GM12873 (cell line): ENCODE measurements at regions not wholly inside any gene's neighbourhood (a gene's known extent, or its start where the extent isn't known, plus 50 kb on each side); places are given as distances from the start of the nearest gene placed in this dataset.

ENCODE experiments used
- TF ChIP-seq, protein P1 (sequence below): IDR thresholded peaks from 2 replicates; pipeline ENCODE4 v1.5.1; 2012; ENCODE audit warnings: low read depth, mild to moderate bottlenecking, moderate library complexity, low read length, control low read depth; ENCODE audit not compliant: insufficient read depth; ENCODE audit errors: missing control alignments

GRCh38 chr12:131537267-131537958 is 173.5 kb upstream of the SFSWAP start:
- TF ChIP-seq, protein P1, sequence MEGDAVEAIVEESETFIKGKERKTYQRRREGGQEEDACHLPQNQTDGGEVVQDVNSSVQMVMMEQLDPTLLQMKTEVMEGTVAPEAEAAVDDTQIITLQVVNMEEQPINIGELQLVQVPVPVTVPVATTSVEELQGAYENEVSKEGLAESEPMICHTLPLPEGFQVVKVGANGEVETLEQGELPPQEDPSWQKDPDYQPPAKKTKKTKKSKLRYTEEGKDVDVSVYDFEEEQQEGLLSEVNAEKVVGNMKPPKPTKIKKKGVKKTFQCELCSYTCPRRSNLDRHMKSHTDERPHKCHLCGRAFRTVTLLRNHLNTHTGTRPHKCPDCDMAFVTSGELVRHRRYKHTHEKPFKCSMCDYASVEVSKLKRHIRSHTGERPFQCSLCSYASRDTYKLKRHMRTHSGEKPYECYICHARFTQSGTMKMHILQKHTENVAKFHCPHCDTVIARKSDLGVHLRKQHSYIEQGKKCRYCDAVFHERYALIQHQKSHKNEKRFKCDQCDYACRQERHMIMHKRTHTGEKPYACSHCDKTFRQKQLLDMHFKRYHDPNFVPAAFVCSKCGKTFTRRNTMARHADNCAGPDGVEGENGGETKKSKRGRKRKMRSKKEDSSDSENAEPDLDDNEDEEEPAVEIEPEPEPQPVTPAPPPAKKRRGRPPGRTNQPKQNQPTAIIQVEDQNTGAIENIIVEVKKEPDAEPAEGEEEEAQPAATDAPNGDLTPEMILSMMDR: no peak

DNA sequence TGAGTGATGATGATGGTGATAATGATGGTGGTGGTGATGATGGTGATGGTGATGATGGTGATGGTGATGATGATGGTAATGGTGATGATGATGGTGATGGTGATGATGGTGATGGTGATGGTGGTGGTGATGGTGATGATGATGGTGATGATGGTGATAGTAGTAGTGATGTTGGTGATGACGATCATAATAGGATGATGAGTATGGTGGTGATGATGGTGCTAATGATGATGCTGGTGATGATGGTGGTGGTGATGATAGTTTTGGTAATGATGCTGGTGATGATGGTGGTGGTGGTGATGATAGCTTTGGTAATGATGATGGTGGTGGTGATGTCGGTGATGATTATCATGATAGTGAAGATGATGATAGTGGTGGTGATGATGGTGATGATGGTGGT is 171.5 kb upstream of the SFSWAP start:
- TF ChIP-seq, protein P1: no peak

- TF ChIP-seq, protein P1: no peak
Measured at GRCh38 chr12:131540138-131540623, 170.7 kb upstream of the SFSWAP start.

GRCh38 chr12:131542351-131542750 is 168.5 kb upstream of the SFSWAP start:
- TF ChIP-seq, protein P1: no peak

DNA sequence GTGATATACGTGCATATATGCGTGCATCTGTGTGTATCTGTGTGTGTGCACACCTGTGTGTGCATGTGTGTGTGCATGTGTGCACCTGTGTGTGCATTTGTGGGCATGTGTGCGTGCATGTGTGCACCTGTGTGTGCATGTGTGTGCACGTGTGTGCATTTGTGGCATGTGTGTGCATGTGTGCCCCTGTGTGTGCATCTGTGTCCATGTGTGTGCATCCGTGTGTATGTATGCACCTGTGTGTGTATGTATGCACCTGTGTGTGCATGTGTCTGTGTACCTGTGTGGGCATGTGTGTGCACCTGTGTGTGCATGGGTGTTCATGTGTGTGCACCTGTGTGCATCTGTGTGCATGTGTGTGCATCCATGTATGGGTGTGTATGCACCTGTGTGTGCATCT is 167.8 kb upstream of the SFSWAP start:
- TF ChIP-seq, protein P1: no peak

- TF ChIP-seq, protein P1: no peak
Measured at GRCh38 chr12:131547555-131547954, 163.3 kb upstream of the SFSWAP start.

GRCh38 chr12:131550121-131550520 is 160.8 kb upstream of the SFSWAP start:
- TF ChIP-seq, protein P1: no peak
